Stomach (tissue), 4 donors: ENCODE measurements at regions not wholly inside any gene's neighbourhood (a gene's known extent, or its start where the extent isn't known, plus 50 kb on each side); places are given as distances from the start of the nearest gene placed in this dataset.

Experiments used
- CTCF ChIP-seq, 7 experiments: fragments of 450-650 bp in 4 of 7; fragments of 200-600 bp in 3 of 7; sonication (generic) in 3 of 7; IDR thresholded peaks; one replicate each; pipeline ENCODE4 v1.5.1; 2016 to 2019; ENCODE audit warnings: antibody characterized with exemption in 7 of 7, control low read depth in 2 of 7, mild to moderate bottlenecking in 1 of 7
- EP300 ChIP-seq: sonication (generic); formaldehyde crosslinking; IDR thresholded peaks from one replicate; pipeline ENCODE4 v1.6.1; 2017; ENCODE audit warnings: antibody characterized with exemption
- POLR2AphosphoS5 ChIP-seq, 3 donors: sonication (generic); formaldehyde crosslinking; IDR thresholded peaks; one replicate each; pipeline ENCODE4 v1.6.1; 2016; ENCODE audit warnings: antibody characterized with exemption in 3 of 3

- TF ChIP-seq CTCF (IDR thresholded peaks at IDR 0.05), result no peak
- TF ChIP-seq POLR2AphosphoS5 (IDR thresholded peaks at IDR 0.05), result no peak
- TF ChIP-seq EP300, result no peak
Observed at GRCh38 chr11:128399251-128400121, 187.9 kb downstream of the ETS1 start.
